ENCODE measurements at regions not wholly inside any gene's neighbourhood (a gene's known extent, or its start where the extent isn't known, plus 50 kb on each side); places are given as distances from the start of the nearest gene placed in this dataset.
"Not testable (repeated sequence)": the region's sequence is repeated elsewhere in the genome, so short reads cannot be mapped to it uniquely, and the experiment has no call there.

GRCh38 chr4:138438608-138439007 lies 196.5 kb upstream of the SLC7A11 start:
- H3K27ac Mint-ChIP-seq = no peak overlapping the region
- ChIA-PET CTCF (no interaction called here), POLR2A (no interaction called here)
- no peaks in the 10 kb centered on the region for H3K27me3 Mint-ChIP-seq (ENCODE audit: low read depth)
- H3K4me1 Mint-ChIP-seq (ENCODE audit: low read depth) = no peaks in the 10 kb centered on the region
- H3K4me3 Mint-ChIP-seq = no peak overlapping the region
- ATAC-seq = no peak
- no peaks in the 10 kb centered on the region for H3K36me3 Mint-ChIP-seq (ENCODE audit: low read depth)
- no peaks in the 10 kb centered on the region for H3K9me3 Mint-ChIP-seq (ENCODE audit: insufficient read depth)
- DNase-seq = no peak

GRCh38 chr4:138437263-138437851 lies 195.2 kb upstream of the SLC7A11 start:
- Mint-ChIP-seq H3K27ac (no peak overlapping the region), H3K27me3 (ENCODE audit: low read depth) (no peaks in the 10 kb centered on the region), H3K36me3 (ENCODE audit: low read depth) (no peaks in the 10 kb centered on the region), H3K4me3 (no peak overlapping the region), H3K9me3 (ENCODE audit: insufficient read depth) (no peaks in the 10 kb centered on the region), H3K4me1 (ENCODE audit: low read depth) (no peaks in the 10 kb centered on the region)
- ChIA-PET CTCF (no interaction called here), POLR2A (no interaction called here)
- DNase-seq = no peak
- no peak for ATAC-seq

- H3K27me3 Mint-ChIP-seq (ENCODE audit: low read depth); H3K4me3 Mint-ChIP-seq; H3K27ac Mint-ChIP-seq; DNase-seq; H3K36me3 Mint-ChIP-seq (ENCODE audit: low read depth); H3K4me1 Mint-ChIP-seq (ENCODE audit: low read depth); POLR2A ChIA-PET; H3K9me3 Mint-ChIP-seq (ENCODE audit: insufficient read depth); ATAC-seq; CTCF ChIA-PET: not testable (repeated sequence)
These were observed 193.6 kb upstream of the SLC7A11 start for GRCh38 chr4:138435733-138436132.

GRCh38 chr4:138435046-138435445 lies 192.9 kb upstream of the SLC7A11 start:
- H3K9me3 Mint-ChIP-seq (ENCODE audit: insufficient read depth); POLR2A ChIA-PET; H3K4me1 Mint-ChIP-seq (ENCODE audit: low read depth); H3K27ac Mint-ChIP-seq; ATAC-seq; H3K36me3 Mint-ChIP-seq (ENCODE audit: low read depth); DNase-seq; H3K27me3 Mint-ChIP-seq (ENCODE audit: low read depth); H3K4me3 Mint-ChIP-seq; CTCF ChIA-PET: not testable (repeated sequence)

- DNase-seq (no peak), ATAC-seq (no peak)
- no peaks in the 10 kb centered on the region for H3K9me3 Mint-ChIP-seq (ENCODE audit: insufficient read depth)
- H3K4me1 Mint-ChIP-seq (ENCODE audit: low read depth) = no peaks in the 10 kb centered on the region
- H3K27ac Mint-ChIP-seq = no peak overlapping the region
- ChIA-PET POLR2A (no interaction called here), CTCF (no interaction called here)
- no peaks in the 10 kb centered on the region for H3K36me3 Mint-ChIP-seq (ENCODE audit: low read depth)
- no peak overlapping the region for H3K4me3 Mint-ChIP-seq
- no peaks in the 10 kb centered on the region for H3K27me3 Mint-ChIP-seq (ENCODE audit: low read depth)
These were observed 186.5 kb upstream of the SLC7A11 start for GRCh38 chr4:138428611-138429010.

- ChIA-PET CTCF (no interaction called here), POLR2A (no interaction called here)
- no peak for DNase-seq
- Mint-ChIP-seq H3K36me3 (ENCODE audit: low read depth) (no peaks in the 10 kb centered on the region), H3K27me3 (ENCODE audit: low read depth) (no peaks in the 10 kb centered on the region), H3K4me1 (ENCODE audit: low read depth) (no peaks in the 10 kb centered on the region), H3K27ac (no peak overlapping the region), H3K9me3 (ENCODE audit: insufficient read depth) (no peaks in the 10 kb centered on the region), H3K4me3 (no peak overlapping the region)
- no peak for ATAC-seq
These were observed 184.6 kb upstream of the SLC7A11 start for GRCh38 chr4:138426786-138427185.

- ChIA-PET POLR2A (no interaction called here), CTCF (no interaction called here)
- H3K4me3 Mint-ChIP-seq = no peak overlapping the region
- no peak for DNase-seq
- no peaks in the 10 kb centered on the region for H3K4me1 Mint-ChIP-seq (ENCODE audit: low read depth)
- H3K36me3 Mint-ChIP-seq (ENCODE audit: low read depth) = no peaks in the 10 kb centered on the region
- no peaks in the 10 kb centered on the region for H3K27me3 Mint-ChIP-seq (ENCODE audit: low read depth)
- no peak overlapping the region for H3K27ac Mint-ChIP-seq
- H3K9me3 Mint-ChIP-seq (ENCODE audit: insufficient read depth) = no peaks in the 10 kb centered on the region
- no peak for ATAC-seq
These were observed 178.3 kb upstream of the SLC7A11 start for GRCh38 chr4:138420471-138420870.

- ChIA-PET POLR2A (no interaction called here), CTCF (no interaction called here)
- no peak overlapping the region for H3K4me3 Mint-ChIP-seq
- no peaks in the 10 kb centered on the region for H3K27me3 Mint-ChIP-seq (ENCODE audit: low read depth)
- ATAC-seq = no peak
- H3K9me3 Mint-ChIP-seq (ENCODE audit: insufficient read depth) = no peaks in the 10 kb centered on the region
- H3K27ac Mint-ChIP-seq = no peak overlapping the region
- H3K4me1 Mint-ChIP-seq (ENCODE audit: low read depth) = no peaks in the 10 kb centered on the region
- no peaks in the 10 kb centered on the region for H3K36me3 Mint-ChIP-seq (ENCODE audit: low read depth)
- no peak for DNase-seq
These were observed 172.1 kb upstream of the SLC7A11 start for GRCh38 chr4:138414202-138414601.

- Mint-ChIP-seq H3K27me3 (ENCODE audit: low read depth) (no peaks in the 10 kb centered on the region), H3K27ac (no peak overlapping the region), H3K9me3 (ENCODE audit: insufficient read depth) (no peaks in the 10 kb centered on the region), H3K36me3 (ENCODE audit: low read depth) (no peaks in the 10 kb centered on the region), H3K4me1 (ENCODE audit: low read depth) (no peaks in the 10 kb centered on the region), H3K4me3 (no peak overlapping the region)
- ATAC-seq = no peak
- ChIA-PET CTCF (no interaction called here), POLR2A (no interaction called here)
- DNase-seq = no peak
These were observed 171.1 kb upstream of the SLC7A11 start for GRCh38 chr4:138413273-138413672.

- Mint-ChIP-seq H3K27me3 (ENCODE audit: low read depth) (no peaks in the 10 kb centered on the region), H3K9me3 (ENCODE audit: insufficient read depth) (no peaks in the 10 kb centered on the region), H3K4me3 (no peak overlapping the region), H3K4me1 (ENCODE audit: low read depth) (no peaks in the 10 kb centered on the region), H3K36me3 (ENCODE audit: low read depth) (no peaks in the 10 kb centered on the region), H3K27ac (no peak overlapping the region)
- ATAC-seq (no peak), DNase-seq (no peak)
- CTCF ChIA-PET = no interaction called here
- POLR2A ChIA-PET = no interaction called here
These were observed 170.7 kb upstream of the SLC7A11 start for GRCh38 chr4:138412847-138413246.

- H3K4me3 Mint-ChIP-seq = no peak overlapping the region
- no peak for ATAC-seq
These were observed 168.1 kb upstream of the SLC7A11 start for GRCh38 chr4:138410266-138410665.

GRCh38 chr4:138409670-138410069 lies 167.5 kb upstream of the SLC7A11 start:
- no peak for ATAC-seq
- no peak for DNase-seq
- Mint-ChIP-seq H3K4me3 (no peak overlapping the region), H3K27ac (no peak overlapping the region), H3K27me3 (ENCODE audit: low read depth) (no peaks in the 10 kb centered on the region), H3K36me3 (ENCODE audit: low read depth) (no peaks in the 10 kb centered on the region), H3K4me1 (ENCODE audit: low read depth) (no peaks in the 10 kb centered on the region), H3K9me3 (ENCODE audit: insufficient read depth) (no peaks in the 10 kb centered on the region)
- POLR2A ChIA-PET = no interaction called here
- CTCF ChIA-PET = no interaction called here

More at GRCh38 chr4:138410266-138410665, 168.1 kb upstream of the SLC7A11 start:
- ChIA-PET POLR2A (no interaction called here), CTCF (no interaction called here)
- Mint-ChIP-seq H3K27me3 (ENCODE audit: low read depth) (no peaks in the 10 kb centered on the region), H3K36me3 (ENCODE audit: low read depth) (no peaks in the 10 kb centered on the region), H3K4me1 (ENCODE audit: low read depth) (no peaks in the 10 kb centered on the region), H3K9me3 (ENCODE audit: insufficient read depth) (no peaks in the 10 kb centered on the region), H3K27ac (no peak overlapping the region)
- no peak for DNase-seq

- Mint-ChIP-seq H3K9me3 (ENCODE audit: insufficient read depth) (no peaks in the 10 kb centered on the region), H3K27me3 (ENCODE audit: low read depth) (no peaks in the 10 kb centered on the region), H3K4me1 (ENCODE audit: low read depth) (no peaks in the 10 kb centered on the region), H3K4me3 (no peak overlapping the region), H3K27ac (no peak overlapping the region), H3K36me3 (ENCODE audit: low read depth) (no peaks in the 10 kb centered on the region)
- DNase-seq (no peak), ATAC-seq (no peak)
- ChIA-PET CTCF (no interaction called here), POLR2A (no interaction called here)
These were observed 166.6 kb upstream of the SLC7A11 start for GRCh38 chr4:138408758-138409157.

All from activated CD8-positive, alpha-beta T cell treated with anti-CD3 and anti-CD28 coated beads, Interleukin-2, amount 10 ng/mL, durations not matched to agents 7 days and 5 days (primary cell).